ENCODE measurements at regions not wholly inside any gene's neighbourhood (a gene's known extent, or its start where the extent isn't known, plus 50 kb on each side); places are given as distances from the start of the nearest gene placed in this dataset.

DNA sequence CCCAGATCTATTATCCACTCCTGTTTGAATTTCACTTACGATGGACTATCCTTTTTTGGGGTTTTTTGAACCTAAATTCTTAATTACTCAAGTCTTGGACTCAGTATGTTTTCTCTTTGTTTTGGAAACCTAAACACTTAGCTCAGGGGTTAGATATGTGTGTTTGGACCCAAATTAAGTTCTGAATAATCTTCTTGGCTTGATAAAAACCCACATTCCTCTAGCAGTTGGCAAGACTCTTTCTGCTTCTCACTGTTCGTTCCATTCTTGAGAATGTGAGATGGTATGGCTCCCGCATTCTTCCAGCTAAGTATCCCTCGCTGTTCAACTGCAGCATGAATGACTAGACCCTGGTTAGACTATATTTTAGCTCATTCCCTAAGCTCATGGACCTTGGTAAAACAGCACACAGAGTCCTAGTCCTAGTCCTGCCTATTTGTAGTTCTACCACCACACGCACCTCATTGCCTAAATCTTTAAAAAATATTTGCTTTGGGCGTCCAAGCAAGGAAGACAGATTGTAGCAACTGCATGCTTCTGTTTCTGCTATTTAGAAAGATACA, 860.0 kb downstream of the RPS29 start:
- TF ChIP-seq POLR2A (IDR thresholded peaks at IDR 0.05) (no peak), POLR2AphosphoS5 (IDR thresholded peaks at IDR 0.05) (no peak), EP300 (IDR thresholded peaks at IDR 0.05; ENCODE audit: low read depth) (no peak)
- TF ChIP-seq, protein P1, sequence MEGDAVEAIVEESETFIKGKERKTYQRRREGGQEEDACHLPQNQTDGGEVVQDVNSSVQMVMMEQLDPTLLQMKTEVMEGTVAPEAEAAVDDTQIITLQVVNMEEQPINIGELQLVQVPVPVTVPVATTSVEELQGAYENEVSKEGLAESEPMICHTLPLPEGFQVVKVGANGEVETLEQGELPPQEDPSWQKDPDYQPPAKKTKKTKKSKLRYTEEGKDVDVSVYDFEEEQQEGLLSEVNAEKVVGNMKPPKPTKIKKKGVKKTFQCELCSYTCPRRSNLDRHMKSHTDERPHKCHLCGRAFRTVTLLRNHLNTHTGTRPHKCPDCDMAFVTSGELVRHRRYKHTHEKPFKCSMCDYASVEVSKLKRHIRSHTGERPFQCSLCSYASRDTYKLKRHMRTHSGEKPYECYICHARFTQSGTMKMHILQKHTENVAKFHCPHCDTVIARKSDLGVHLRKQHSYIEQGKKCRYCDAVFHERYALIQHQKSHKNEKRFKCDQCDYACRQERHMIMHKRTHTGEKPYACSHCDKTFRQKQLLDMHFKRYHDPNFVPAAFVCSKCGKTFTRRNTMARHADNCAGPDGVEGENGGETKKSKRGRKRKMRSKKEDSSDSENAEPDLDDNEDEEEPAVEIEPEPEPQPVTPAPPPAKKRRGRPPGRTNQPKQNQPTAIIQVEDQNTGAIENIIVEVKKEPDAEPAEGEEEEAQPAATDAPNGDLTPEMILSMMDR (IDR thresholded peaks at IDR 0.05), result no peak
- Histone ChIP-seq H3K27ac (no peak overlapping the region), H3K27me3 (no peaks in the 10 kb centered on the region), H3K9me3 (no peaks in the 10 kb centered on the region), H3K36me3 (no peaks in the 10 kb centered on the region), H3K4me3 (no peak overlapping the region), H3K4me1 (no peaks in the 10 kb centered on the region)
- intact Hi-C loops (cut with DNase I; ENCODE audit: low total_unique reads), result no loop called here
- WGBS, 2 donors (ENCODE audit: low coverage in 1 of 2), result 59 to 67% methylated on average over 6 of the region's 6 CpGs
- in situ Hi-C loops (cut with MboI; ENCODE audit: low pct_ligation_motif_present in 1 of 4, low pct_unique_long_range_greater_than_20kb in 1 of 4, low sequenced_read_pairs in 3 of 4), result no loop called here
- no peak for DNase-seq

DNA sequence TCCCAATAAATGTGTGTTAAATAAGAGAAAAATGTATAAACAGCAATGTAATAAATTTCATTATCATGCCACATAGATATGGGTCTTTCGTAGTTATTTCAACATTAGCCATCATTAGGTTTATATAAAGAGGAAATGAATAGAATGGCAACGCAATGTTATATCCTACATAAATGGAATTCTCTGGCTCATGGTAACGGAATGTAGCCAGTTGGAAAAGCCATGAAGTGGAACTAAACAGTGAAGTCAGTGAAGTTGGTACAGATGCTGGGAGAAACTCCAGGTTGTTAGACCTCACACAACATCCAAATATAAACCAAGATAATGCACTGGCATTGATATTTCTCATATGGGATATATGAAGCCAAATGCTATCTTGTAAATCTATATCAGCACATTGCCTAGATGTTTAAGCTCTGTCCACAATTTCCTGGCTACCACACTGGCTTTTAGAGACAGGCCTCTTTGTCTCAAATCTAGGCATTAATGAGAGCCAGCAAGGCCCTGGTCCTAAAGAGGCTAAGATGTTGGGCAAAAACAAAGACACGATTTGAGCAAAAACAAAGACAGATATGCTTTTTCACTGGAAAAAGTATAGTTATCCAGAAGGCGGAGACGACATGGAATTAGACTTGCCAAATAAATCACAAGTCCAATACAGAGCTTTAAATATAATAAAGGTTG, 861.0 kb downstream of the RPS29 start:
- DNase-seq, result no peak
- no peaks in the 10 kb centered on the region for H3K27me3 ChIP-seq
- 77 to 78% methylated on average over 6 of the region's 6 CpGs for WGBS, 2 donors (ENCODE audit: low coverage in 1 of 2)
- H3K9me3 ChIP-seq, result no peaks in the 10 kb centered on the region
- H3K27ac ChIP-seq, result no peak overlapping the region
- H3K4me3 ChIP-seq, result no peak overlapping the region
- TF ChIP-seq, protein P1 (IDR thresholded peaks at IDR 0.05), result no peak
- H3K36me3 ChIP-seq, result no peaks in the 10 kb centered on the region
- no peaks in the 10 kb centered on the region for H3K4me1 ChIP-seq
- in situ Hi-C loops (cut with MboI; ENCODE audit: low pct_ligation_motif_present in 1 of 4, low pct_unique_long_range_greater_than_20kb in 1 of 4, low sequenced_read_pairs in 3 of 4) (no loop called here), intact Hi-C loops (cut with DNase I; ENCODE audit: low total_unique reads) (no loop called here)

DNA sequence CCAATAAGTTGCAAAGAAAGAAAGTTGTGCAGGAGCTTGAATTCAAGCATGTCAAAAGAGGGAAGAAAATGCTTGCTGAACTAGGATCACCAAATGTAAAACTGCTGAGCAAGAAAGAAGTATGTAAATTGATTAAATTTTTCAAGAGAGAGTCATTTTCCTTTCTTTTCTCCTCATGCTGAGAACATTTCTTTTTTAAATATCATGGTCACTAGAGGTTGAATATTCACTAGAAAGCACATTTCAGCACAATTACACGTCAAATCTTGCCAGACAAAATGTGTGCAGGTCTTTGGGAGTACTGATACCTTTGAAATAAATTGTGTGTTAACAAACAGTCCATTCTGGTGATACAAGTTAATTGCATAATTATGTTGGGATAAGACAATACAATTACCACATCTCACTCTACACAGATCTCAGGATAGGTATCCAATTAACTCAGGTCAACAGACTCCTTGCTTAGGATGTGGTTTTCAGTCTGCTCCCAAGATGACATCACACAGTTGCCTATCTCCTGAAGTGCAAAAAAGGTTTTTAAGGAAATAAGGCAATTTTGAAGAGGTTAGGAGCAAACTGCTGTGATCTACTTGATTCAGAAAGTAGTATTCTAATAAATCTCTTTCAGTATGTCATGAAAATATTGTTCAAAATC, 862.2 kb downstream of the RPS29 start:
- in situ Hi-C loops (cut with MboI; ENCODE audit: low pct_ligation_motif_present in 1 of 4, low pct_unique_long_range_greater_than_20kb in 1 of 4, low sequenced_read_pairs in 3 of 4), result no loop called here
- Histone ChIP-seq H3K9me3 (no peaks in the 10 kb centered on the region), H3K4me1 (no peaks in the 10 kb centered on the region), H3K36me3 (no peaks in the 10 kb centered on the region), H3K27me3 (no peaks in the 10 kb centered on the region), H3K27ac (no peak overlapping the region), H3K4me3 (no peak overlapping the region)
- 0 to 8% methylated on average over 1 of the region's 1 CpG for WGBS, 2 donors (ENCODE audit: low coverage in 1 of 2)
- intact Hi-C loops (cut with DNase I; ENCODE audit: low total_unique reads), result no loop called here
- TF ChIP-seq, protein P1 (IDR thresholded peaks at IDR 0.05), result no peak
- DNase-seq, result no peak

DNA sequence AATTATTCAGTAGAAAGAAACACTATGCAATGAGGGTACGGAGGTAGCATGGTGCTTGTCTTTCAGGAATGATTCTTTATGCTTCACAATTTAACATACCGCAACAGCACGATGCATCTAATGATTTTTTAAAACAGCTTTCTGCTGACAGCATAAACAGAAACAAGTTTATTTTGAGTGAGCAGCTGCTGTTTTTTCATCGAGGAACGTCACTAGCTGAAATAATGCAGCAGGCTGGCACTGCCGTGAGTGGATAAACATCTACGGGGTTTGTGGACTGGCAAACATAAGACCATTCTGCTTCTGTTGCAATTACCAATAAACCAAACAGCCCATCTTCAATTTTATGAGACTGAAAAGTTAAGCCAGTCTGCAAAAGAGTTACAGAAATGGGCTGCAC, 871.8 kb downstream of the RPS29 start:
- no peak overlapping the region for H3K4me3 ChIP-seq
- H3K27me3 ChIP-seq, result no peaks in the 10 kb centered on the region
- intact Hi-C loops (cut with DNase I; ENCODE audit: low total_unique reads) (no loop called here), in situ Hi-C loops (cut with MboI; ENCODE audit: low pct_ligation_motif_present in 1 of 4, low pct_unique_long_range_greater_than_20kb in 1 of 4, low sequenced_read_pairs in 3 of 4) (no loop called here)
- H3K27ac ChIP-seq, result no peak overlapping the region
- 62 to 76% methylated on average over 7 of the region's 7 CpGs for WGBS, 2 donors (ENCODE audit: low coverage in 1 of 2)
- TF ChIP-seq POLR2A (IDR thresholded peaks at IDR 0.05) (no peak), EP300 (IDR thresholded peaks at IDR 0.05; ENCODE audit: low read depth) (no peak), POLR2AphosphoS5 (IDR thresholded peaks at IDR 0.05) (no peak)
- TF ChIP-seq, protein P1 (IDR thresholded peaks at IDR 0.05), result no peak
- no peaks in the 10 kb centered on the region for H3K9me3 ChIP-seq
- no peaks in the 10 kb centered on the region for H3K4me1 ChIP-seq
- no peaks in the 10 kb centered on the region for H3K36me3 ChIP-seq
- DNase-seq, result no peak
